ENCODE measurements at regions not wholly inside any gene's neighbourhood (a gene's known extent, or its start where the extent isn't known, plus 50 kb on each side); places are given as distances from the start of the nearest gene placed in this dataset.
"Not testable (repeated sequence)": the region's sequence is repeated elsewhere in the genome, so short reads cannot be mapped to it uniquely, and the experiment has no call there.

GRCh38 chr2:117623175-117623574 is 191.3 kb upstream of the DDX18 start:
- TF ChIP-seq EZH2 (IDR thresholded peaks at IDR 0.05; ENCODE audit: insufficient read depth, poor library complexity, severe bottlenecking); EZH2phosphoT487 (IDR thresholded peaks at IDR 0.05; ENCODE audit: insufficient read depth, low read depth): not testable (repeated sequence)
